HG02938 (cell line): ENCODE measurements at regions not wholly inside any gene's neighbourhood (a gene's known extent, or its start where the extent isn't known, plus 50 kb on each side); places are given as distances from the start of the nearest gene placed in this dataset.
"Not testable (repeated sequence)": the region's sequence is repeated elsewhere in the genome, so short reads cannot be mapped to it uniquely, and the experiment has no call there.

Experiments
- ATAC-seq: cut with Tn5 transposase; IDR thresholded peaks from one replicate; pipeline ENCODE4 v1.9.1; 2021; ENCODE audit warnings: mild to moderate bottlenecking, moderate library complexity; ENCODE audit not compliant: unreplicated experiment

GRCh38 chr13:88802886-88803285 is 1131.7 kb downstream of the SLITRK5 start:
- ATAC-seq: no peak

GRCh38 chr13:88806438-88806837 is 1135.3 kb downstream of the SLITRK5 start:
- no peak for ATAC-seq

GRCh38 chr13:88817560-88817959 is 1146.4 kb downstream of the SLITRK5 start:
- ATAC-seq: no peak

- no peak for ATAC-seq
Measured at GRCh38 chr13:88823114-88823513, 1151.9 kb downstream of the SLITRK5 start.

GRCh38 chr13:88824218-88824617 is 1153.0 kb downstream of the SLITRK5 start:
- ATAC-seq: no peak

- no peak for ATAC-seq
Measured at GRCh38 chr13:88840085-88840484, 1168.9 kb downstream of the SLITRK5 start.

GRCh38 chr13:88852293-88852692 is 1181.1 kb downstream of the SLITRK5 start:
- not testable (repeated sequence) for ATAC-seq

- ATAC-seq: no peak
Measured at GRCh38 chr13:88857256-88857655, 1186.1 kb downstream of the SLITRK5 start.

- ATAC-seq: no peak
Measured at GRCh38 chr13:88862095-88862620, 1191.0 kb downstream of the SLITRK5 start.

- ATAC-seq: no peak
Measured at GRCh38 chr13:88863116-88863515, 1191.9 kb downstream of the SLITRK5 start.

GRCh38 chr13:88866195-88866594 is 1195.0 kb downstream of the SLITRK5 start:
- no peak for ATAC-seq

- ATAC-seq: no peak
Measured at GRCh38 chr13:88883741-88884140, 1212.6 kb downstream of the SLITRK5 start.

- no peak for ATAC-seq
Measured at GRCh38 chr13:88887045-88887662, 1216.0 kb downstream of the SLITRK5 start.

- ATAC-seq: no peak
Measured at GRCh38 chr13:88895261-88895941, 1224.2 kb downstream of the SLITRK5 start.

- ATAC-seq: no peak
Measured at GRCh38 chr13:88896466-88896865, 1225.3 kb downstream of the SLITRK5 start.

- no peak for ATAC-seq
Measured at GRCh38 chr13:88908961-88909441, 1237.8 kb downstream of the SLITRK5 start.

GRCh38 chr13:88919970-88920628 is 1248.9 kb downstream of the SLITRK5 start:
- peak; percentile 83 for ATAC-seq

- no peak for ATAC-seq
Measured at GRCh38 chr13:88925954-88926353, 1254.8 kb downstream of the SLITRK5 start.

- no peak for ATAC-seq
Measured at GRCh38 chr13:88926890-88927502, 1255.8 kb downstream of the SLITRK5 start.

- ATAC-seq: no peak
Measured at GRCh38 chr13:88932950-88933349, 1261.8 kb downstream of the SLITRK5 start.

GRCh38 chr13:88937384-88937783 is 1266.2 kb downstream of the SLITRK5 start:
- no peak for ATAC-seq
